Middle frontal gyrus (tissue), 1 donor: ENCODE measurements at regions not wholly inside any gene's neighbourhood (a gene's known extent, or its start where the extent isn't known, plus 50 kb on each side); places are given as distances from the start of the nearest gene placed in this dataset.

Source experiments
- DNase-seq: peaks from one replicate; pipeline ENCODE4 v3.0.0-alpha.2; 2015; ENCODE audit warnings: low spot score; ENCODE audit errors: extremely low spot score

DNA sequence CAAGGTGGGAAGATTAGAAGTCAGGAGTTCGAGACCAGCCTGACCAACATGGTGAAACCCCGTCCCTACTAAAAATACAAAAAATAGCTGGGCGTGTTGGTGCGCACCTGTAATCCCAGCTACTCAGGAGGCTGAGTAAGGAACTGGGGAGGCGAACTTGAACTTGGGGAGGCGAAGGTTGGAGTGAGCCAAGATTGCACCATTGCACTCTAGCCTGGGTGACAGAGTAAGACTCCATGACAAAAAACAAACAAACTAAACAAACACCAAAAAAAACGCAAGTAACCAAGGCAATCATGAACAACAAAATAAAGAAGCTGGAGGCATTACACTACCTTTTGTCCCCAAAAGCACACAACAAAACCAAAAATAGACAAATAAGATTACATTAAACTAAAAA lies 547.3 kb upstream of the GBE1 start:
- no peak for DNase-seq

- DNase-seq, result no peak
Measured at GRCh38 chr3:82306189-82306588, 544.7 kb upstream of the GBE1 start.

- no peak for DNase-seq
Measured at GRCh38 chr3:82294609-82295008, 533.2 kb upstream of the GBE1 start.

GRCh38 chr3:82293867-82294266 lies 532.4 kb upstream of the GBE1 start:
- DNase-seq, result no peak

GRCh38 chr3:82293435-82293834 lies 532.0 kb upstream of the GBE1 start:
- DNase-seq, result no peak

DNA sequence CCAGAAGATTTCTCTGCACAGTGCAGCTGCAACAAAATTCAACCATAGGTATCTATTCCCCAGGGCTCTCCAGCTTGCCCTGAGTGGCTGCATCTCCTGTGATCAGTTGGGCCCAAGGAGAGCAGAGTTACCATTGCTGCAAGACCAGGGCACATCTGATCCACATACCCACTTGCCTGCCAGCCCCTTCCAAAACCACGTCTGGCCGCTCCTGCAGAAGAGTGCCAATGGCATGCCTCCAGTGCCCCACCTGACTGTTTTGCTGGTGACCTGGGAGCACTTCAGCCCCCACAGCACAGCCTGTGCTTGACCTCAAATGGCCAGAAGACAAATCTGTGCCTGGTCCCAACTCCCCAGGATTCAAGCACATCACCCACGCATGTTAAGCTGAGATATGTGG lies 526.1 kb upstream of the GBE1 start:
- DNase-seq, result no peak

DNA sequence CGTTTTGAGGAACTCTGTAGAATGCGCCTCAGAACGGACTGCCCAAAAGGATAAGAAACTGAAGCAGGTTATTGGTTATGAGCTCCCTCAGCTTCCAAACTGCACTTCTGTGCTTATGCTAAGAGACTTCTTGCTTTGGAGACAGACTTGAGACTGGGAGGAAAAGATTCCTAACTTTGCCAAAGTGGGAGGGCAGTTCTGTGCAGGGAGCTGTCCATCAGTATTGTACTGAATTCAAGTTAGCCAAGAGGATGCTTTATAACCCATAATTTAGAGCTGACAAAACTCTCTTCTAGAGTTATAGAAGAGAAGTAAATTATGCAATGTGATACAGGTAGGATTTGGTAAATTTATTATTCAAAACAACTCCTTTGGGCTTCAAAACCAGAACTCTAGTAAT lies 519.8 kb upstream of the GBE1 start:
- no peak for DNase-seq

GRCh38 chr3:82276992-82277391 lies 515.5 kb upstream of the GBE1 start:
- no peak for DNase-seq

- DNase-seq, result no peak
Measured at GRCh38 chr3:82274897-82275296, 513.5 kb upstream of the GBE1 start.

GRCh38 chr3:82265747-82266146 lies 504.3 kb upstream of the GBE1 start:
- DNase-seq, result no peak

DNA sequence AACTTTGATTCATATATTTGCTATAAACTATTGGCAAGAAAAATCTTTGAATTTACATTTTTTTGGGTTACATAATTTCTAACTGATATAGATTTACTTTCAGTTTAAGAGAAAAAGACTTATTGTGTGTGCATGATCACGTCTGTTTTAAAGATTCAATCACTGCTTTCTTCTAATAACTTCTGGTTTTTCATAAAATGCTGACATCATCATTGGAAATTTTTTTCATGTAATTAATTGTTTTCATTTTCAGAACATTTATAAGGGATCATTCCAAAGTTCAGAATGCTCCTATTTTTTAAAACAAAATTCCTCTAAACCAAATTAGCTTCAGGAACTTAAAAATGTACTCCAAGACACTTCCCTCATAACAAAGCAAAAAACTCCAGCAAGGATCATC lies 500.7 kb upstream of the GBE1 start:
- DNase-seq, result no peak

- DNase-seq, result no peak
Measured at GRCh38 chr3:82261637-82262036, 500.2 kb upstream of the GBE1 start.

GRCh38 chr3:82261013-82261412 lies 499.6 kb upstream of the GBE1 start:
- no peak for DNase-seq

GRCh38 chr3:82259994-82260393 lies 498.5 kb upstream of the GBE1 start:
- no peak for DNase-seq

GRCh38 chr3:82240322-82240721 lies 478.9 kb upstream of the GBE1 start:
- no peak for DNase-seq

DNA sequence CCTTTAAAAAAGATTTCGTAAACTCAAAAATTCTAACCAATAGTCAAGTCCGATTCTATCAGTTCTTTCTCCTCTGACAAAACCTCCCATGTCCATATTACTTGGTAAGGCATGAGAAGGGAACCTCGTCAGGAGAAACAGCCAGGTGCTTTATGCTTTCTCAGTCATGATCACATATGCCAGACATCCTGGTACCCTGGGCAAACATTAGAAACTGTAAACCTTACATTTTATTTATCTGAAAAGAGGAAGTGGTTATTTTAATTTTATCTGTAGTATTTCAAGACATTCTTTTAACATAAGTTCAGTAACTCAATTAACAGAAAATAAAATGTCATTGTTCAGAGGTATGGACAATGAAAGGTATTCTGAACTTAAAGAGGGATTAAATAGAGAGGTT lies 474.8 kb upstream of the GBE1 start:
- DNase-seq, result no peak

GRCh38 chr3:82229397-82229796 lies 468.0 kb upstream of the GBE1 start:
- no peak for DNase-seq

DNA sequence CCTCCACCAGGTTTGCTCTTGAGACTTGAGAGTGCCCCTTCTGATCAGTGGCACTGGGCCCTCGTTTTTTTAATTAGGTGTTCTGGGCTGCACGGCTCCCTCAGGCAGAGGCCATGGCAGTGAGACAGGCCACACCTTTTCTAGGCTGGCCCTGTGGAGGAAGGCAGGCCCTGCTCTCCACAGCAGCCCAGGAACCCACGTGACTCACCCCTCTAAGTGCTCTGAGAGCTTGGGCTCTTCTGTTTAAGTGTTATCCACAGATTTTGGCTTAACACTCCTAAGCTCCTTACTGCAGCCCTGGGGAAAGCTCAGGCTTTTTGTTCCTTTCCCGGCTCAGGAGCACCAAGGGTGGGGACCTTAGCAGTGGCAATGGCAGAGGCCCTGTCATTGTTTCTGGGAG lies 463.2 kb upstream of the GBE1 start:
- DNase-seq, result no peak

DNA sequence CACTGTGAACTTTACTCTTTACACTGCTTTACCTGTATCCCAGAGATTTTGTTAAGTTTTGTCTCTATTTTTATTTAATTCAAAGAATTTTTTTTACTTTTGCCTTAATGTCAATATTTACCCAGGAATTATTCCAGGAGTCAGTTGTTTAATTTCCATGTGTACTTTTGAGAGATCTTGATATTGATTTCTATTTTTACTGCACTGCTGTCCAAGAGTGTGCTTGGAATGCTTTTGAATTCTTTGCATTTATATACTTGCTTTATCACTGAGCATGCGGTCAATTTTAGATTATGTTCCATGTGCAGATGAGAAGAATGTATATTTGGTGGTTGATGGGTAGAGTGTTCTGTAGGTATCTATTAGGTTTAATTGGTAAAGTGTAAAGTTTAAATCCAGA lies 461.0 kb upstream of the GBE1 start:
- no peak for DNase-seq

DNA sequence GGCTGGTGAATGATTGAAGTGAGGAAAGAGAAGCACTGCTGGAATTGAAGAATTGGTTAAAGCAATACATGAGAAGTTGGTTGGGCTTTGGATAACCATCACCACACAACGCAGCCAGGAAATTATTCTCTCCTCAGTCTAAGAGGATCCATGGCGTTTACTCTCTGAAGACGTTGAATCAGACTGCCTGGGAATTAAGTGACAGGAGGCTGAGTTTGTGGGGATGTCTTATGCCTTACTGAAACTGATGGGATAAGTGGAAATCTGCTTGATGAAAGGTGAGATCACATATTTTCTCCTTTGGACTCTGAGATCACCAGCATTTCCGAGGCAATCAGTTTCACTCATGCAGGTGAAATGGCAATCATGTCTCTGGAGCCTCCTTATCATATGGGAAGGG lies 456.1 kb upstream of the GBE1 start:
- no peak for DNase-seq

DNA sequence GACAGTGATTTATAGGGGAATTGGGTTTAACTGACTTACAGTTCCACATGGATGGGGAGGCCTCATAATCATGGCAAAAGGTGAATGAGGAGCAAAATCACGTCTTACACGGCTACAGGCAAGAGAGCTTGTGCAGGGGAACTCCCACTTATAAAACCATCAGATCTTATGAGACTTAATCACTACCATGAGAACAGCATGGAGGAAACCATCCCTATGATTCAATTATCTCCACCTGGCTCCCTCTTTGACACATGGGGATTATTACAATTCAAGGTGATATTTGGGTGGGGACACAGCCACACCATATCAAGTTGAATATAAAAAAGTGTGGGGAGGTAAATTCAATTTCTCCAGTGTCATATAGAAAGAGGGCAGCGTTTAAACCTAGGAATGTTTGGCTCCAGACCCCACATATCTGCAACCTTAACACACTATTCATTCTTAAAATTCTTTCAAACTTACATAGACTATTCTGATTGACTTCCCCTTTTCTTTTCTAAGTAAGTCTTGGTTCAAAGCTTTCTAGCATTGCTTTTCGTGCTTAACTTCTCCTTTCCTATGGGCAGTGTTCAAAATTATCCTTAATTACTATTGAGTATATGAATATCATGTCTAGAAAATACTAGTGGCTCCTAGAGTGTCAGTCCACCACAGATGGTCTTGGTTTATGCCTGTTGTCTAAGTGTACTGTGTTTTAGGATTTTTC lies 446.7 kb upstream of the GBE1 start:
- DNase-seq, result no peak

- no peak for DNase-seq
Measured at GRCh38 chr3:82202269-82202668, 440.8 kb upstream of the GBE1 start.

- no peak for DNase-seq
Measured at GRCh38 chr3:82201316-82201715, 439.9 kb upstream of the GBE1 start.

- no peak for DNase-seq
Measured at GRCh38 chr3:82198009-82198408, 436.6 kb upstream of the GBE1 start.
